HG02610 (cell line): ENCODE measurements at regions not wholly inside any gene's neighbourhood (a gene's known extent, or its start where the extent isn't known, plus 50 kb on each side); places are given as distances from the start of the nearest gene placed in this dataset.

ENCODE experiments used
- ATAC-seq: cut with Tn5 transposase; IDR thresholded peaks from one replicate; pipeline ENCODE4 v1.9.1; 2021; ENCODE audit warnings: mild to moderate bottlenecking, moderate library complexity; ENCODE audit not compliant: unreplicated experiment

GRCh38 chr21:16402752-16403151 lies 673.0 kb downstream of the USP25 start:
- no peak for ATAC-seq

- no peak for ATAC-seq
These were observed 675.0 kb downstream of the USP25 start for GRCh38 chr21:16404776-16405175.

GRCh38 chr21:16406355-16406754 lies 676.6 kb downstream of the USP25 start:
- ATAC-seq: no peak

GRCh38 chr21:16407403-16408240 lies 677.8 kb downstream of the USP25 start:
- no peak for ATAC-seq

GRCh38 chr21:16408280-16408679 lies 678.5 kb downstream of the USP25 start:
- ATAC-seq: no peak

- no peak for ATAC-seq
These were observed 679.6 kb downstream of the USP25 start for GRCh38 chr21:16409352-16409751.

- ATAC-seq: no peak
These were observed 688.4 kb downstream of the USP25 start for GRCh38 chr21:16418226-16418625.

GRCh38 chr21:16418642-16419041 lies 688.9 kb downstream of the USP25 start:
- ATAC-seq: no peak

GRCh38 chr21:16419188-16419921 lies 689.6 kb downstream of the USP25 start:
- ATAC-seq: no peak

GRCh38 chr21:16420031-16420724 lies 690.4 kb downstream of the USP25 start:
- ATAC-seq: no peak

GRCh38 chr21:16421007-16421406 lies 691.2 kb downstream of the USP25 start:
- ATAC-seq: no peak

- no peak for ATAC-seq
These were observed 692.2 kb downstream of the USP25 start for GRCh38 chr21:16421965-16422364.

GRCh38 chr21:16422702-16423101 lies 692.9 kb downstream of the USP25 start:
- ATAC-seq: no peak

- ATAC-seq: no peak
These were observed 694.1 kb downstream of the USP25 start for GRCh38 chr21:16423921-16424320.

GRCh38 chr21:16424331-16424751 lies 694.6 kb downstream of the USP25 start:
- no peak for ATAC-seq

GRCh38 chr21:16425376-16425775 lies 695.6 kb downstream of the USP25 start:
- no peak for ATAC-seq

GRCh38 chr21:16426936-16427335 lies 697.2 kb downstream of the USP25 start:
- ATAC-seq: no peak

- ATAC-seq: no peak
These were observed 697.9 kb downstream of the USP25 start for GRCh38 chr21:16427587-16428087.

- no peak for ATAC-seq
These were observed 707.8 kb downstream of the USP25 start for GRCh38 chr21:16437586-16437985.

GRCh38 chr21:16438761-16439160 lies 709.0 kb downstream of the USP25 start:
- no peak for ATAC-seq

- no peak for ATAC-seq
These were observed 712.0 kb downstream of the USP25 start for GRCh38 chr21:16441789-16442188.
